ENCODE measurements at regions not wholly inside any gene's neighbourhood (a gene's known extent, or its start where the extent isn't known, plus 50 kb on each side); places are given as distances from the start of the nearest gene placed in this dataset.

GRCh38 chr14:39666386-39666785 lies 234.2 kb upstream of the FBXO33 start:
- TF ChIP-seq POLR2A (IDR thresholded peaks at IDR 0.05) = no peak
- TF ChIP-seq, protein P1, sequence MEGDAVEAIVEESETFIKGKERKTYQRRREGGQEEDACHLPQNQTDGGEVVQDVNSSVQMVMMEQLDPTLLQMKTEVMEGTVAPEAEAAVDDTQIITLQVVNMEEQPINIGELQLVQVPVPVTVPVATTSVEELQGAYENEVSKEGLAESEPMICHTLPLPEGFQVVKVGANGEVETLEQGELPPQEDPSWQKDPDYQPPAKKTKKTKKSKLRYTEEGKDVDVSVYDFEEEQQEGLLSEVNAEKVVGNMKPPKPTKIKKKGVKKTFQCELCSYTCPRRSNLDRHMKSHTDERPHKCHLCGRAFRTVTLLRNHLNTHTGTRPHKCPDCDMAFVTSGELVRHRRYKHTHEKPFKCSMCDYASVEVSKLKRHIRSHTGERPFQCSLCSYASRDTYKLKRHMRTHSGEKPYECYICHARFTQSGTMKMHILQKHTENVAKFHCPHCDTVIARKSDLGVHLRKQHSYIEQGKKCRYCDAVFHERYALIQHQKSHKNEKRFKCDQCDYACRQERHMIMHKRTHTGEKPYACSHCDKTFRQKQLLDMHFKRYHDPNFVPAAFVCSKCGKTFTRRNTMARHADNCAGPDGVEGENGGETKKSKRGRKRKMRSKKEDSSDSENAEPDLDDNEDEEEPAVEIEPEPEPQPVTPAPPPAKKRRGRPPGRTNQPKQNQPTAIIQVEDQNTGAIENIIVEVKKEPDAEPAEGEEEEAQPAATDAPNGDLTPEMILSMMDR (IDR thresholded peaks at IDR 0.05) = no peak
